Testis (tissue), 2 donors: ENCODE measurements at regions not wholly inside any gene's neighbourhood (a gene's known extent, or its start where the extent isn't known, plus 50 kb on each side); places are given as distances from the start of the nearest gene placed in this dataset.

Source experiments
- CTCF ChIP-seq, 3 experiments: fragments of 450-650 bp in 2 of 3; fragments of 200-600 bp in 1 of 3; sonication (generic) in 1 of 3; IDR thresholded peaks; one replicate each; pipeline ENCODE4 v1.5.1; 2016 to 2019; ENCODE audit warnings: antibody characterized with exemption in 3 of 3, mild to moderate bottlenecking in 2 of 3, moderate library complexity in 1 of 3
- POLR2A ChIP-seq: fragments of 450-650 bp; IDR thresholded peaks from one replicate; pipeline ENCODE4 v1.6.1; 2017; ENCODE audit warnings: antibody characterized with exemption, mild to moderate bottlenecking, moderate library complexity

GRCh38 chr7:124688991-124689390 lies 76.6 kb downstream of the GPR37 start:
- no peak for TF ChIP-seq CTCF (IDR thresholded peaks at IDR 0.05)
- TF ChIP-seq POLR2A: no peak
